A549 (cell line): ENCODE measurements at regions not wholly inside any gene's neighbourhood (a gene's known extent, or its start where the extent isn't known, plus 50 kb on each side); places are given as distances from the start of the nearest gene placed in this dataset.

Source experiments
- ATAC-seq, 2 experiments: fragments of 200-7000 bp in 1 of 2; fragments of >200 bp in 1 of 2; cut with Nextera tagmentation in 1 of 2; cut with Tn5 transposase in 1 of 2; 3 replicates each; pipeline versions ENCODE4 v1.8.0 to v1.9.1; 2018 to 2020; ENCODE audit warnings: mild to moderate bottlenecking in 1 of 2, moderate library complexity in 1 of 2
- CTCF ChIA-PET: fragments of 300-600 bp; sonication (Branson Sonifier 250); formaldehyde crosslinking; extraction: SDS; loops from one replicate; lab custom pipeline; 2021; ENCODE audit warnings: antibody characterized with exemption, inconsistent platforms; lab: Yijun Ruan, JAX
- POLR2A ChIA-PET: fragments of 350-600 bp; formaldehyde crosslinking; extraction: SDS; loops from one replicate; lab custom pipeline; 2021; ENCODE audit warnings: antibody characterized with exemption, inconsistent platforms; lab: Yijun Ruan, JAX
- DNase-seq, 2 experiments: peaks; one replicate each; pipeline versions ENCODE4 v3.0.0 to v3.0.0-alpha.2; 2011 to 2016; ENCODE audit warnings: low read depth in 1 of 2, low spot score in 1 of 2
- FAIRE-seq: peaks from 2 replicates; lab custom pipeline; 2011; peaks lifted over from hg19 to GRCh38; lab: Jason Lieb, UNC
- H3K27ac ChIP-seq, 2 experiments: fragments of >200 bp; sonication (Bioruptor Twin); formaldehyde crosslinking; 3 replicates each; pipeline ENCODE4 v1.5.1; 2016 to 2017
- H3K4me1 ChIP-seq: fragments of >200 bp; sonication (Bioruptor Twin); formaldehyde crosslinking; 3 replicates; pipeline ENCODE4 v1.6.1; 2016
- H3K4me2 ChIP-seq: fragments of >200 bp; sonication (Bioruptor Twin); formaldehyde crosslinking; 3 replicates; pipeline ENCODE4 v1.6.1; 2016
- H3K4me3 ChIP-seq: fragments of >200 bp; sonication (Bioruptor Twin); formaldehyde crosslinking; 3 replicates; pipeline ENCODE4 v1.5.1; 2016
- H3K9me3 ChIP-seq: fragments of >200 bp; sonication (Bioruptor Twin); formaldehyde crosslinking; 3 replicates; pipeline ENCODE4 v1.6.1; 2016
- BHLHE40 ChIP-seq: IDR thresholded peaks from 2 replicates; pipeline ENCODE4 v1.6.1; 2012; ENCODE audit warnings: low read depth, low read length, inconsistent platforms
- EHF ChIP-seq: fragments of 250-450 bp; sonication (Bioruptor Pico); IDR thresholded peaks from 2 replicates; pipeline ENCODE4 v1.5.0; 2020; ENCODE audit warnings: mild to moderate bottlenecking
- ESRRA ChIP-seq: fragments of 150-350 bp; IDR thresholded peaks from 2 replicates; pipeline ENCODE4 v1.6.1; 2014; ENCODE audit warnings: mild to moderate bottlenecking, low read length, borderline replicate concordance
- FOSB ChIP-seq: fragments of 250-450 bp; sonication (Bioruptor Pico); IDR thresholded peaks from 2 replicates; pipeline ENCODE4 v1.5.0; 2020; ENCODE audit warnings: mild to moderate bottlenecking, moderate library complexity
- FOSL2 ChIP-seq, 2 experiments: fragments of 450-650 bp in 1 of 2; fragments of >200 bp in 1 of 2; sonication (Bioruptor Twin) in 1 of 2; formaldehyde crosslinking; IDR thresholded peaks; 2 replicates each; pipeline versions ENCODE4 v1.5.0 to v1.6.1; 2016 to 2020; ENCODE audit warnings: mild to moderate bottlenecking in 1 of 2, moderate library complexity in 1 of 2
- HDAC2 ChIP-seq: fragments of 200-600 bp; sonication (generic); IDR thresholded peaks from 2 replicates; pipeline ENCODE4 v1.6.1; 2016
- HEYL ChIP-seq: fragments of 250-450 bp; sonication (Bioruptor Pico); IDR thresholded peaks from 2 replicates; pipeline ENCODE4 v1.8.0; 2021; ENCODE audit warnings: mild to moderate bottlenecking, moderate library complexity
- HOXB5 ChIP-seq: fragments of 250-450 bp; sonication (Bioruptor Pico); IDR thresholded peaks from 2 replicates; pipeline ENCODE4 v1.5.0; 2020; ENCODE audit warnings: mild to moderate bottlenecking, moderate library complexity
- JUNB ChIP-seq: fragments of >200 bp; sonication (Bioruptor Twin); formaldehyde crosslinking; IDR thresholded peaks from 2 replicates; pipeline ENCODE4 v1.6.1; 2016
- MAFK ChIP-seq: fragments of 450-650 bp; IDR thresholded peaks from 2 replicates; pipeline ENCODE4 v1.6.1; 2014; ENCODE audit not compliant: partially characterized antibody
- MAZ ChIP-seq: fragments of 150-350 bp; IDR thresholded peaks from 2 replicates; pipeline ENCODE4 v1.6.1; 2014; ENCODE audit warnings: antibody characterized with exemption, low read depth, low read length, borderline replicate concordance
- MYC ChIP-seq: IDR thresholded peaks from 2 replicates; pipeline ENCODE4 v1.6.1; 2012; ENCODE audit warnings: mild to moderate bottlenecking, inconsistent platforms, low read length, improper control_type of control experiment, borderline replicate concordance
- NPAS2 ChIP-seq: fragments of 250-450 bp; sonication (Bioruptor Pico); IDR thresholded peaks from 2 replicates; pipeline ENCODE4 v1.8.0; 2022; ENCODE audit warnings: mild to moderate bottlenecking, moderate library complexity, borderline replicate concordance
- POLR2A ChIP-seq: IDR thresholded peaks from 2 replicates; pipeline ENCODE4 v1.6.1; 2012; ENCODE audit warnings: mild to moderate bottlenecking, low read length
- RNF2 ChIP-seq: fragments of 200-600 bp; sonication (generic); IDR thresholded peaks from 2 replicates; pipeline ENCODE4 v1.6.1; 2016; ENCODE audit warnings: low read depth, mild to moderate bottlenecking, antibody characterized with exemption, moderate library complexity, borderline replicate concordance
- ZC3H11A ChIP-seq: fragments of 450-650 bp; IDR thresholded peaks from 2 replicates; pipeline ENCODE4 v1.6.1; 2014; ENCODE audit warnings: antibody characterized with exemption, mild to moderate bottlenecking
- ZFP36 ChIP-seq: fragments of 450-650 bp; IDR thresholded peaks from 2 replicates; pipeline ENCODE4 v1.6.1; 2014; ENCODE audit warnings: borderline replicate concordance; ENCODE audit not compliant: partially characterized antibody
- ZNF302 ChIP-seq: fragments of 250-450 bp; sonication (Bioruptor Pico); IDR thresholded peaks from 2 replicates; pipeline ENCODE4 v1.9.0; 2021; ENCODE audit warnings: inconsistent platforms, mild to moderate bottlenecking, moderate library complexity
- ZSCAN20 ChIP-seq: fragments of 250-450 bp; sonication (Bioruptor Pico); IDR thresholded peaks from 2 replicates; pipeline ENCODE4 v1.8.0; 2022; ENCODE audit warnings: mild to moderate bottlenecking, moderate library complexity
- WGBS: methylation state at CpG from one replicate; pipeline ENCODE4 v1.1.6; 2017; ENCODE audit errors: missing lambda C conversion rate; 5-methylcytosine and 5-hydroxymethylcytosine counted together
- TF ChIP-seq, protein P1 (sequence below): fragments of 200-600 bp; sonication (generic); IDR thresholded peaks from 2 replicates; pipeline ENCODE4 v1.6.1; 2016; ENCODE audit warnings: antibody characterized with exemption, mild to moderate bottlenecking, moderate library complexity

DNA sequence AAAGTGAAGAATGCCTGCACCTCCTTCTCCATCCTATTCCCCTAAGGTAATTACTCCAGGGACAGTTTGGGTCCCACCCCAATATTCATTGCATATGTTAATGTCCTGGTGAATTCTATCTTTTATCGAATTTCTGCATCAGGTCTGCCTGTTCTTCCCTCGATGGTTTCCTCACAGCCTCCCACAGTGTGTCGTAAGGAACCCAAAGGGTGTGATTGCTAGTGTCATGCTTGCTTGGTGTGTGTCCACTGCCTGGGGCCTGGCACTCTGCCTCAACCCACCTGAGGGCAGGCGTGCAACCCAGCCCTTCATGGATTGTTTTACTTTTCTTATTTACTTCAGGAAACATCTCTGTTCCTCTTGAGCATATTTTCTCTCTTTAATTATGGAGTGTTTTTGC is 60.2 kb upstream of the CYSLTR2 start:
- FAIRE-seq (no peak), ATAC-seq (no peak), DNase-seq (no peak)
- Histone ChIP-seq H3K4me1 (no peaks in the 10 kb centered on the region), H3K27ac (no peak overlapping the region), H3K4me2 (no peak overlapping the region), H3K4me3 (no peak overlapping the region), H3K9me3 (no peaks in the 10 kb centered on the region)
- POLR2A ChIA-PET = no interaction called here
- CTCF ChIA-PET = interaction anchor here (1.3 to 8.3 kb wide), 2 partner anchors 11 to 177 kb away, joined by 4 to 141 read pairs; no protein-coding TSS in a partner anchor
- TF ChIP-seq ZC3H11A (no peak), POLR2A (no peak), RNF2 (no peak), ZFP36 (no peak), HEYL (no peak), ZSCAN20 (no peak)
- TF ChIP-seq, protein P1, sequence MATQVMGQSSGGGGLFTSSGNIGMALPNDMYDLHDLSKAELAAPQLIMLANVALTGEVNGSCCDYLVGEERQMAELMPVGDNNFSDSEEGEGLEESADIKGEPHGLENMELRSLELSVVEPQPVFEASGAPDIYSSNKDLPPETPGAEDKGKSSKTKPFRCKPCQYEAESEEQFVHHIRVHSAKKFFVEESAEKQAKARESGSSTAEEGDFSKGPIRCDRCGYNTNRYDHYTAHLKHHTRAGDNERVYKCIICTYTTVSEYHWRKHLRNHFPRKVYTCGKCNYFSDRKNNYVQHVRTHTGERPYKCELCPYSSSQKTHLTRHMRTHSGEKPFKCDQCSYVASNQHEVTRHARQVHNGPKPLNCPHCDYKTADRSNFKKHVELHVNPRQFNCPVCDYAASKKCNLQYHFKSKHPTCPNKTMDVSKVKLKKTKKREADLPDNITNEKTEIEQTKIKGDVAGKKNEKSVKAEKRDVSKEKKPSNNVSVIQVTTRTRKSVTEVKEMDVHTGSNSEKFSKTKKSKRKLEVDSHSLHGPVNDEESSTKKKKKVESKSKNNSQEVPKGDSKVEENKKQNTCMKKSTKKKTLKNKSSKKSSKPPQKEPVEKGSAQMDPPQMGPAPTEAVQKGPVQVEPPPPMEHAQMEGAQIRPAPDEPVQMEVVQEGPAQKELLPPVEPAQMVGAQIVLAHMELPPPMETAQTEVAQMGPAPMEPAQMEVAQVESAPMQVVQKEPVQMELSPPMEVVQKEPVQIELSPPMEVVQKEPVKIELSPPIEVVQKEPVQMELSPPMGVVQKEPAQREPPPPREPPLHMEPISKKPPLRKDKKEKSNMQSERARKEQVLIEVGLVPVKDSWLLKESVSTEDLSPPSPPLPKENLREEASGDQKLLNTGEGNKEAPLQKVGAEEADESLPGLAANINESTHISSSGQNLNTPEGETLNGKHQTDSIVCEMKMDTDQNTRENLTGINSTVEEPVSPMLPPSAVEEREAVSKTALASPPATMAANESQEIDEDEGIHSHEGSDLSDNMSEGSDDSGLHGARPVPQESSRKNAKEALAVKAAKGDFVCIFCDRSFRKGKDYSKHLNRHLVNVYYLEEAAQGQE = no peak
- 66% methylated on average over 4 of the region's 4 CpGs for WGBS

DNA sequence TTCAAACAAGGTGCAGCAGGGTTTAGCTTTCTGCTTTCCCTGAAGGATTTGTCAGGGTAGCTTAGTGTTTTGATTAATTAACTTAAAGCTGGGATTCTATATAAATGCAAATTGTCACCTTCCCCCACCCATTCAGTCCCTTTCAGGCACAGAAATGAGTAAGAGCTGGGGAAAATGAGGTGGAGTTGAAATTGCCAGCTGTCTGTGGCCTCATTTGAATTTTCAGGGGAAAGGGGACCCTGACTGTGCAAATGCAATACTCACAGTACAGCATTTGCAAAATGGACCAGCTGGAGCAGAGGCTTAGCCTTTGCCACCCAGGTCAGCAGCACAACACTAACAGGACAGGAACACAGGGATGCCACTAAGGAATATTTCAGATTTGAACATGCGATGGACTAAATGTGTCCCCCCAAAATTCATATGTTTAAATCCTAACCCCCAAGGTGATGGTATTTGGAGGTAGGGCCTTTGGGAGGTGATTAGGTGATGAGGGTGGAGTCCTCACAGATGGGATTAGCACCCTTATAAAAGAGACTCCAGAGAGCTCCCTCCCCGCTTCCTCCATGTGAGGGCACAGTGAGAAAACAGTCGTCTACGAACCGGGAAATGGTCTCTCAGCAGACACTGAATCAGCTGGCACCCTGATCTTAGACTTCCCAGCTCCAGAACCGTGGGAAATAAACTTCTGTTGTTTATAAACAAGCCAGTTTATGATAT is 59.5 kb upstream of the CYSLTR2 start:
- ChIA-PET POLR2A (no interaction called here), CTCF (interaction anchor here (1.2 to 8.3 kb wide), 6 partner anchors 12 to 689 kb away, joined by 4 to 141 read pairs (median 6); no protein-coding TSS in a partner anchor)
- H3K4me1 ChIP-seq = no peaks in the 10 kb centered on the region
- ATAC-seq (no peak), FAIRE-seq (no peak), DNase-seq (no peak)
- TF ChIP-seq ESRRA (no peak), EHF (no peak), JUNB (no peak), ZFP36 (no peak), NPAS2 (CRISPR knock-in tag) (no peak), MAFK (no peak), MYC (no peak), HDAC2 (no peak), ZNF302 (CRISPR knock-in tag) (no peak), BHLHE40 (no peak), MAZ (no peak), ZC3H11A (no peak), HOXB5 (CRISPR knock-in tag) (no peak), FOSB (CRISPR knock-in tag) (no peak), FOSL2 (IDR thresholded peaks at IDR 0.05) (no peak), FOSL2 (CRISPR knock-in tag; IDR thresholded peaks at IDR 0.05) (no peak)
- 56% methylated on average over 6 of the region's 6 CpGs for WGBS
- no peaks in the 10 kb centered on the region for H3K9me3 ChIP-seq
- H3K4me3 ChIP-seq = no peak overlapping the region
- no peak overlapping the region for H3K4me2 ChIP-seq
- H3K27ac ChIP-seq = no peak overlapping the region
